Sigmoid colon (tissue), 4 donors: ENCODE measurements at regions not wholly inside any gene's neighbourhood (a gene's known extent, or its start where the extent isn't known, plus 50 kb on each side); places are given as distances from the start of the nearest gene placed in this dataset.

ENCODE experiments used
- POLR2AphosphoS5 ChIP-seq, 4 donors: sonication (generic); formaldehyde crosslinking; IDR thresholded peaks; one replicate each; pipeline ENCODE4 v1.6.1; 2017; ENCODE audit warnings: antibody characterized with exemption in 4 of 4
- TF ChIP-seq, protein P1 (sequence below), 4 experiments: fragments of 450-650 bp in 3 of 4; fragments of 200-600 bp in 1 of 4; IDR thresholded peaks; one replicate each; pipeline ENCODE4 v1.5.1; 2016 to 2019; ENCODE audit warnings: antibody characterized with exemption in 4 of 4, mild to moderate bottlenecking in 3 of 4, moderate library complexity in 2 of 4

DNA sequence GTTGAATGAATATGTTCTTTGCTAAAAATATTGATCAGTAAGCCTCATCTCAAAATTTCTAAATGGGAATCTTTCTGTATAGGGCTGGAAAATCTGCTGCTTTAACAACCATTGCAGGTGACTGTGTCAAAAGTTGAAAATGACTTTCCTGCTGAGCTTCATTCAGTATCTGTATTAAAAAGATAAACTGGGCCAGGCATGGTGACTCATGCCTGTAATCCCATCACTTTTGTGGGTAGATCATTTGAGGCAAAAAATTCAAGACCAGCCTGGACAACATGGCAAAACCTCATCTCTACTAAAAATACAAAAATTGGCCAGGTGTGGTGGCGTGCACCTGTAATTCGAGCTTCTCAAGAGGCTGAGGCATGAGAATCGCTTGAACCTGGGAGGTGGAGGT lies 213.7 kb upstream of the SYT10 start:
- no peak for TF ChIP-seq POLR2AphosphoS5 (IDR thresholded peaks at IDR 0.05)
- TF ChIP-seq, protein P1, sequence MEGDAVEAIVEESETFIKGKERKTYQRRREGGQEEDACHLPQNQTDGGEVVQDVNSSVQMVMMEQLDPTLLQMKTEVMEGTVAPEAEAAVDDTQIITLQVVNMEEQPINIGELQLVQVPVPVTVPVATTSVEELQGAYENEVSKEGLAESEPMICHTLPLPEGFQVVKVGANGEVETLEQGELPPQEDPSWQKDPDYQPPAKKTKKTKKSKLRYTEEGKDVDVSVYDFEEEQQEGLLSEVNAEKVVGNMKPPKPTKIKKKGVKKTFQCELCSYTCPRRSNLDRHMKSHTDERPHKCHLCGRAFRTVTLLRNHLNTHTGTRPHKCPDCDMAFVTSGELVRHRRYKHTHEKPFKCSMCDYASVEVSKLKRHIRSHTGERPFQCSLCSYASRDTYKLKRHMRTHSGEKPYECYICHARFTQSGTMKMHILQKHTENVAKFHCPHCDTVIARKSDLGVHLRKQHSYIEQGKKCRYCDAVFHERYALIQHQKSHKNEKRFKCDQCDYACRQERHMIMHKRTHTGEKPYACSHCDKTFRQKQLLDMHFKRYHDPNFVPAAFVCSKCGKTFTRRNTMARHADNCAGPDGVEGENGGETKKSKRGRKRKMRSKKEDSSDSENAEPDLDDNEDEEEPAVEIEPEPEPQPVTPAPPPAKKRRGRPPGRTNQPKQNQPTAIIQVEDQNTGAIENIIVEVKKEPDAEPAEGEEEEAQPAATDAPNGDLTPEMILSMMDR (IDR thresholded peaks at IDR 0.05), result no peak
